Left ventricle myocardium inferior (tissue), 1 donor: ENCODE measurements at regions not wholly inside any gene's neighbourhood (a gene's known extent, or its start where the extent isn't known, plus 50 kb on each side); places are given as distances from the start of the nearest gene placed in this dataset.

Experiments used
- DNase-seq: peaks from one replicate; pipeline ENCODE4 v3.0.0-alpha.2; 2020
- H3K27ac ChIP-seq: fragments of 200-600 bp; replicated peaks from 2 replicates; pipeline ENCODE4 v1.8.0; 2021
- H3K27me3 ChIP-seq: fragments of 200-600 bp; 2 replicates; pipeline ENCODE4 v1.8.0; 2021; ENCODE audit warnings: low read depth
- H3K36me3 ChIP-seq: fragments of 200-600 bp; 2 replicates; pipeline ENCODE4 v1.8.0; 2021
- H3K4me1 ChIP-seq: fragments of 200-600 bp; 2 replicates; pipeline ENCODE4 v1.8.0; 2021
- H3K4me3 ChIP-seq: fragments of 200-600 bp; 2 replicates; pipeline ENCODE4 v1.8.0; 2021; ENCODE audit warnings: mild to moderate bottlenecking, moderate library complexity
- H3K9me3 ChIP-seq: fragments of 200-600 bp; replicated peaks from 2 replicates; pipeline ENCODE4 v1.8.0; 2021
- CTCF ChIP-seq: fragments of 200-600 bp; IDR thresholded peaks from 2 replicates; pipeline ENCODE4 v1.8.0; 2021; ENCODE audit warnings: antibody characterized with exemption, mild to moderate bottlenecking, borderline replicate concordance
- intact Hi-C: fragments of 100-400 bp; cut with micrococcal nuclease; formaldehyde crosslinking; loops from one replicate; pipeline ENCODE4 v1.11.0; 2022
- donor health status: DM: no; HTN: yes; CAD: no; lungs with severe emphysema.

- intact Hi-C loops = no loop called here
- H3K4me1 ChIP-seq = peaks cover 4% of the 10 kb centered on the region
- no peak for DNase-seq
- no peak for TF ChIP-seq CTCF
- H3K27me3 ChIP-seq = no peaks in the 10 kb centered on the region
- H3K36me3 ChIP-seq = no peaks in the 10 kb centered on the region
- H3K9me3 ChIP-seq = no peaks in the 10 kb centered on the region
- no peak overlapping the region for H3K4me3 ChIP-seq
- H3K27ac ChIP-seq = no peak overlapping the region
Observed at GRCh38 chr9:107874137-107874536, 384.6 kb upstream of the KLF4 start.

GRCh38 chr9:107872457-107873192 is 383.1 kb upstream of the KLF4 start:
- peaks cover 4% of the 10 kb centered on the region for H3K4me1 ChIP-seq
- no peak for TF ChIP-seq CTCF
- DNase-seq = no peak
- H3K27ac ChIP-seq = no peak overlapping the region
- no peaks in the 10 kb centered on the region for H3K36me3 ChIP-seq
- H3K4me3 ChIP-seq = no peak overlapping the region
- no peaks in the 10 kb centered on the region for H3K27me3 ChIP-seq
- intact Hi-C loops = no loop called here
- H3K9me3 ChIP-seq = no peaks in the 10 kb centered on the region

GRCh38 chr9:107870927-107871680 is 381.5 kb upstream of the KLF4 start:
- no peaks in the 10 kb centered on the region for H3K27me3 ChIP-seq
- H3K36me3 ChIP-seq = no peaks in the 10 kb centered on the region
- no peak for TF ChIP-seq CTCF
- peaks cover 4% of the 10 kb centered on the region for H3K4me1 ChIP-seq
- H3K4me3 ChIP-seq = no peak overlapping the region
- intact Hi-C loops = no loop called here
- no peaks in the 10 kb centered on the region for H3K9me3 ChIP-seq
- no peak overlapping the region for H3K27ac ChIP-seq
- no peak for DNase-seq

GRCh38 chr9:107870221-107870620 is 380.7 kb upstream of the KLF4 start:
- Histone ChIP-seq H3K27ac (no peak overlapping the region), H3K27me3 (no peaks in the 10 kb centered on the region), H3K36me3 (no peaks in the 10 kb centered on the region), H3K9me3 (no peaks in the 10 kb centered on the region), H3K4me3 (no peak overlapping the region), H3K4me1 (no peaks in the 10 kb centered on the region)
- intact Hi-C loops = no loop called here
- DNase-seq = no peak
- TF ChIP-seq CTCF = no peak

- H3K4me1 ChIP-seq = no peaks in the 10 kb centered on the region
- TF ChIP-seq CTCF = no peak
- H3K4me3 ChIP-seq = no peak overlapping the region
- no peak overlapping the region for H3K27ac ChIP-seq
- H3K9me3 ChIP-seq = no peaks in the 10 kb centered on the region
- H3K36me3 ChIP-seq = no peaks in the 10 kb centered on the region
- no peak for DNase-seq
- intact Hi-C loops = no loop called here
- H3K27me3 ChIP-seq = no peaks in the 10 kb centered on the region
Observed at GRCh38 chr9:107869111-107869510, 379.5 kb upstream of the KLF4 start.
